SU-DHL-6 (cell line): ENCODE measurements at regions not wholly inside any gene's neighbourhood (a gene's known extent, or its start where the extent isn't known, plus 50 kb on each side); places are given as distances from the start of the nearest gene placed in this dataset.

Source experiments
- H2AFZ ChIP-seq: fragments of 200-600 bp; sonication (generic); 2 replicates; pipeline ENCODE4 v1.6.1; 2014; ENCODE audit warnings: low read depth, mild to moderate bottlenecking, moderate library complexity, mixed read lengths, antibody characterized with exemption, low read length; ENCODE audit not compliant: severe bottlenecking
- H3F3A ChIP-seq: fragments of 200-600 bp; shearing (Covaris generic); 2 replicates; pipeline ENCODE4 v1.6.0; 2016; ENCODE audit warnings: antibody characterized with exemption, mild to moderate bottlenecking; ENCODE audit not compliant: insufficient read depth
- H3K27ac ChIP-seq: fragments of 200-600 bp; sonication (generic); 2 replicates; pipeline ENCODE4 v1.5.1; 2016; ENCODE audit warnings: low read depth, mild to moderate bottlenecking, low read length, moderate library complexity, mixed read lengths
- H3K27me3 ChIP-seq: fragments of 200-600 bp; sonication (generic), shearing (Covaris generic); 2 replicates; pipeline ENCODE4 v1.6.0; 2014; ENCODE audit warnings: mild to moderate bottlenecking, low read length
- H3K36me3 ChIP-seq: fragments of 200-600 bp; sonication (generic); 2 replicates; pipeline ENCODE4 v1.6.1; 2014; ENCODE audit warnings: mild to moderate bottlenecking, low read length, mixed read lengths
- H3K4me2 ChIP-seq: fragments of 300-600, 200-600 bp; shearing (Covaris generic), sonication (generic); 2 replicates; pipeline ENCODE4 v1.6.0; 2014; ENCODE audit warnings: low read length, low read depth, mild to moderate bottlenecking; ENCODE audit not compliant: poor library complexity, severe bottlenecking
- H3K4me3 ChIP-seq: fragments of 200-600 bp; sonication (generic); 2 replicates; pipeline ENCODE4 v1.5.1; 2014; ENCODE audit warnings: antibody characterized with exemption, low read length, mild to moderate bottlenecking, mixed read lengths; ENCODE audit not compliant: insufficient read depth, poor library complexity, severe bottlenecking
- H3K79me2 ChIP-seq: fragments of 200-600 bp; sonication (generic); 2 replicates; pipeline ENCODE4 v1.6.1; 2014; ENCODE audit warnings: mild to moderate bottlenecking, low read length, moderate library complexity; ENCODE audit not compliant: insufficient read depth
- H3K9ac ChIP-seq: fragments of 200-600 bp; sonication (generic); 2 replicates; pipeline ENCODE4 v1.7.0; 2014; ENCODE audit warnings: mild to moderate bottlenecking, low read length
- H3K9me2 ChIP-seq: fragments of 200-600 bp; sonication (generic); replicated peaks from 2 replicates; pipeline ENCODE4 v1.6.1; 2014; ENCODE audit warnings: low read length; ENCODE audit not compliant: insufficient read depth
- H3K9me3 ChIP-seq: fragments of 200-600 bp; sonication (generic); 2 replicates; pipeline ENCODE4 v1.6.1; 2014; ENCODE audit warnings: low read length, mixed read lengths; ENCODE audit not compliant: insufficient read depth
- H4K20me1 ChIP-seq: fragments of 200-600 bp; sonication (generic); 2 replicates; pipeline ENCODE4 v1.6.1; 2014; ENCODE audit warnings: low read depth, mild to moderate bottlenecking, antibody characterized with exemption, low read length, moderate library complexity, mixed read lengths
- CTCF ChIP-seq: fragments of 200-600 bp; sonication (generic); IDR thresholded peaks from one replicate; pipeline ENCODE4 v1.5.1; 2017; ENCODE audit warnings: antibody characterized with exemption, mild to moderate bottlenecking, low read length, moderate library complexity; ENCODE audit not compliant: insufficient read depth, poor library complexity, severe bottlenecking
- EZH2phosphoT487 ChIP-seq: fragments of 200-600 bp; sonication (generic), shearing (Covaris generic); conservative IDR thresholded peaks from 2 replicates; pipeline ENCODE4 v1.6.1; 2018; ENCODE audit warnings: mild to moderate bottlenecking, antibody characterized with exemption, low read length, moderate library complexity, mixed read lengths

DNA sequence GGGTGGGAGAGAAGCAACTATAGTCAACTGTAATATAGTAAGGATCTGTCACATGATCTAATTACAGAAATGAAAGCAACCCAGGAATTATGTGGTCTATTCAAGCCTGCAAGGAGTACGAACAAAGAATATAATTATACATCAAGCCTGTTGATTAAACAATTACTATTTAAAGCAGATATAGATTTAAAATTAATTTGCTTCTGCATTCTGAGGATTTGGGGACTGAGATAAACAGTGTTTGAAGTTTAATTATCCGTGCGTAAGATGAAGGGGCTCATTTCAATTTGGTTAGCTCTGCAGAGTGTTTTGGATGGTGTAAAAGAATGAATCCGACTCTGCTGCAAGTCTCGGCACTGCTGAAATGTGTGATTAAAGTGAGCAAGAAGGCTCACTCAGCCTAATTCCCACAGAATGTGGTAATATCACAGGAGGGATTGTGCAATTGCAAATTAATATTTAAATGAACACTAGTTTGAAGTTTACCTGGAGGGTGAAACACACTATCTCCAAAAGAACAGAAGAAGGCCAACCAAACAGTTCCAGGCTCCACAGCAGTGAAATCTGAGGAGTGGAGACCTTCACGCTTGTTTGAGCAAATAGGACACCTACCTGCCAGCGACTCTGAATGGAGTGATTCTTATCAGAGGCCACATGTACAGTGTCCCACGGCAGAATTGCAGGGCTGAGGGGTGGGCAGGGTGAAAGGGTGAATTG is 420.6 kb upstream of the SLC30A5 start:
- TF ChIP-seq CTCF (no peak), EZH2phosphoT487 (no peak)
- Histone ChIP-seq H3K9me3 (no peaks in the 10 kb centered on the region), H3K36me3 (no peaks in the 10 kb centered on the region), H3K79me2 (no peaks in the 10 kb centered on the region), H3K27me3 (no peaks in the 10 kb centered on the region), H3K4me2 (no peak overlapping the region), H3F3A (no peaks in the 10 kb centered on the region), H2AFZ (no peak overlapping the region), H3K9ac (no peak overlapping the region), H4K20me1 (no peaks in the 10 kb centered on the region), H3K9me2 (no peaks in the 10 kb centered on the region), H3K27ac (no peak overlapping the region), H3K4me3 (no peak overlapping the region)

DNA sequence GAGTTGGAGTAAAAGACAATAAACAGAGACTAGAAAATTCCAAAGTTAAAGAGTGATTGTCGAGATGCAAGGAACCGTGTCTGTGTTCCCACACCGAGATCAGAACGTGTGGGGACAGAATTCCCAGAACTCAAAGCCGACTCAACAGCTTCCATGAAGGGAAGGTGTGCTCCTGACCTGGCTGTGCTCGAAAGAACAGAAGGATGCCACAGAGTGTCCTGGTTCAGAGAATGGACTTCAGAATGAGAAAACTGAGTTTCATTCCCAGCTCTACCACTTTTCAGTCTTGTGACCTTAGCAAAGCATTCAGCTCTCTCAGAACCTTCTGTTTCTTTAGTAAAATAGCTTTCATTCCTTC is 420.0 kb upstream of the SLC30A5 start:
- no peaks in the 10 kb centered on the region for H3K9me2 ChIP-seq
- TF ChIP-seq CTCF (no peak), EZH2phosphoT487 (no peak)
- H3K4me3 ChIP-seq: no peak overlapping the region
- H3K27me3 ChIP-seq: no peaks in the 10 kb centered on the region
- H3K36me3 ChIP-seq: no peaks in the 10 kb centered on the region
- no peaks in the 10 kb centered on the region for H4K20me1 ChIP-seq
- no peaks in the 10 kb centered on the region for H3K9me3 ChIP-seq
- no peaks in the 10 kb centered on the region for H3F3A ChIP-seq
- no peak overlapping the region for H3K27ac ChIP-seq
- no peak overlapping the region for H3K9ac ChIP-seq
- no peak overlapping the region for H2AFZ ChIP-seq
- H3K79me2 ChIP-seq: no peaks in the 10 kb centered on the region
- H3K4me2 ChIP-seq: no peak overlapping the region

GRCh38 chr5:68679041-68679440 is 414.8 kb upstream of the SLC30A5 start:
- Histone ChIP-seq H3K9me2 (no peaks in the 10 kb centered on the region), H3F3A (no peaks in the 10 kb centered on the region), H3K9me3 (no peaks in the 10 kb centered on the region), H3K4me2 (no peak overlapping the region), H3K9ac (no peak overlapping the region), H3K36me3 (no peaks in the 10 kb centered on the region), H3K4me3 (no peak overlapping the region), H3K79me2 (no peaks in the 10 kb centered on the region), H4K20me1 (no peaks in the 10 kb centered on the region), H3K27ac (no peak overlapping the region), H3K27me3 (no peaks in the 10 kb centered on the region), H2AFZ (no peak overlapping the region)
- no peak for TF ChIP-seq CTCF
- TF ChIP-seq EZH2phosphoT487: no peak
